HG03025 (cell line): ENCODE measurements at regions not wholly inside any gene's neighbourhood (a gene's known extent, or its start where the extent isn't known, plus 50 kb on each side); places are given as distances from the start of the nearest gene placed in this dataset.
"Not testable (repeated sequence)": the region's sequence is repeated elsewhere in the genome, so short reads cannot be mapped to it uniquely, and the experiment has no call there.

Source experiments
- ATAC-seq: cut with Tn5 transposase; IDR thresholded peaks from one replicate; pipeline ENCODE4 v1.9.1; 2021; ENCODE audit warnings: mild to moderate bottlenecking, moderate library complexity; ENCODE audit not compliant: unreplicated experiment, low FRiP score

DNA sequence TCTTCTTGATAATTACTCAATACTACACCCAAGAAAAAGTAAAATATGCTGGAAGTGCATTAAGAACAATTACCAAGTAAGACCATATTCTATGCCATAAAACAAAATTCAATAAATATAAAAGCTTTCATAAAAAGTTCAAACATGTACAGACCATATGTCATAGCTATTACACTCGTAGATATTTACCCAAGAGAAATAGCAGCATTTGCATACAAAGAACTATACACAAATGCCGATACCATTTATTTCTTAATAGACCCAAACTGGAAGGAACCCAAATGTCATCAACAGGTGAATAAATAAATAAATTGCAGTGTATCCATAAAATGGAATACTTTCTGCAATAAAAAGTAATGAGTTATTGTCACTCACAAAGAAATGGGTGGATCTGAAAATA, 78.3 kb upstream of the SLC16A7 start:
- no peak for ATAC-seq

DNA sequence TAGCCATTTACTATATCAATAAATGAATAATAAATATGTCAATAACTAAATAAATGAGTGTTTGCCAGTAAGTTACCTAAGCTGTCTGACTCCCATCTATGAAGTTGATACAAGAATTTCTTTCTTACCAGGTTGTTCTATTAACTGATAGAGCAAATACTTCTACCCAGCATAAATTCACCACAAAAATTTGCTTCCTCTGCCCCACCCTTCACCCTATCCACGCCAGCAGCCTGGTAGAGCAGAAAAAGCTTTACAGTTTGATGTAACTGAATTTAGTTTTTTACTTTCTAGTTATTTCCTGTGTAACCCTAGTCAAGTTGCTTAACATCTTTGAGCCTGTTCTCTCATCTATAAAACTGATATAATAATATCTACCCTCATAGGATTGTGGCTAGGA, 94.9 kb upstream of the SLC16A7 start:
- ATAC-seq, result no peak

DNA sequence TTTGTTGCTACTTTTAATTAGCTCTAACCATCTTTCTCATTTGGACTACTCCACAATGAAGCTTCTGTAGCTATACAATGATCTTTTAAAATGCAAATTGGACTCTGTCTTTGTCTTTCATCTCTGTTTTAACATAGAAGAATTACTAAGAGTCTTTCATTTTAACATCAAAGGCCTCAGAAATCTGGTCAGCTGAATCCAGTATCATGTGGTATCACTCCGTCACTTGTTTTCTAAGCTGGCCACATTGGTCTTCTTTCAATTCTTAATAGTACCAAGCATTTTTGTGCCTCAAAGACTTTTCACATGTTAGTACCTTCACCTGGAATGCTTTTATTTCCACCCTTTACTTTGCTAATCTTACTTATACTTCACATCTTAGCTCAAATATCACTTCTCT, 95.5 kb upstream of the SLC16A7 start:
- ATAC-seq, result no peak

DNA sequence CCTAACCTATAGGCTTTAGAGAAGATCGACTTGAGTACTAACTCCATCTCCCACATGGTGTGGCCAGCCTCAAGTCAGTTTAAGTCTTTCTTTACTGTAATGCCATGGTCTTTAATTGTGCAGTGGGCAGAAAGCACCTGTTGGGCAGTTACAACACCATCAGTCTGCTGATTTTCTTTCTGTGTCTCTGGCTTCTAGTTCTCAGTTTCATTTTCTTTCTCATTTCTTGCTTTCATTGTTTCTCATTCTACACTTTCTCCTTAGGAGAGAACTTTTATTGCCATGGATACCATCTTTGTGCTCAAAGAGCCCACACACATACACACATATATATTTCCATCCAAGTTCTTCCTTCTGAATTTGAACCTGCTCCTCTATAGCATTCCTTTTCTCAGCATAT, 96.1 kb upstream of the SLC16A7 start:
- peak; percentile 83 for ATAC-seq

DNA sequence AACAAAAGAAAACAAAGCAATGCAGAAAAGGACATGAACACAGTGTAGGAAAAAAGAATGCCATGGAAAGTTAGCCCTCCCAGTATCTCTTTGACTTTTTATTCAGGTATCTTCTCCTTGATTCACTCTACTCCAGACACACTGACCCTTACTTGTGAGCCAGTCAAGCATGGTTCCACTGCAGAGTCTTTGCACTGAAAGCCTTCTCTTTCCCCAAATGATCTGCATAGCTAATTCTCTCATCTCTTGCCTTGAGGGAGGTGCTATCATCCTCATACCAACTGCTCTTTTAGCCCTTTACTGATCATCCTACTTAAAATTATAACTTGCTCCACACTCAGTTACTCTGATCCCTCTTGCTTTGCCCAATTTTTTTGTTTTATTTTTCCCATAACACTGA, 101.2 kb upstream of the SLC16A7 start:
- no peak for ATAC-seq

DNA sequence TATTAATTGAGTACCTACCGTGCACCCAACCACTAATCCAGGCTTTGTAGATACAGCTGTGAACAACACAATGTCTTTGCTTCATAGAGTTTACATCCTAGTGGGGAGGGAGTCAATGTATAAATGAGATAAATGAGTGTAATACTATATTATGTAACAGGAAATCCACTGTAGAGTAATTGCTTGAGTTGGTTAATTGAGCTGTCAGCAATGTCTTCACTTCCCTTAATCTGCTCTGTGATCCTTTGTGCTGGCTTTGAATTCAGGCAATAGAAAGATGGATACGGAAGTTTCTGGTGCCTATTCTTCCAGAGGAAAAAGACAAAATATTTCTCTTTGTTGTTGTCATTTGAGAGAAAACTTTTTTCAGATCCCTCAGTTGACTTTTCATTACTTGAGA, 104.0 kb upstream of the SLC16A7 start:
- no peak for ATAC-seq

DNA sequence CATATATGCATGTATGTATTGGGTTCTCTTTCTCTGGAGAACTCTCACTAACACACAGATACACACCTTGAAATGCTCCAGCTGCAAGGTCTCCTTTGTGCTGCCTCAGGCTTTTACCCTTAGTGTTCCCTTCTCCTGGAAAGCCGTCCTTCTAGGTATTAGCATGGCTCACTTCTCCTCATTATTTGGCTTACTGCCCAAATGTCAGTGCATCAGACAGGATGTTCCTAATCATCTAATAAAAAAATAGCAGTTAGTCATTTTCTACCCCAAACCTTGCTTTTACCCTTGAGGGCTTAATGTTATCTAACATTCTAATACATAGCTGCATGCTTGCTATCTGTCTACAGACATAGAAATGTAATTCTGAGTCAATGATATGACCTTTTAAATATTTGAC, 109.0 kb upstream of the SLC16A7 start:
- no peak for ATAC-seq

DNA sequence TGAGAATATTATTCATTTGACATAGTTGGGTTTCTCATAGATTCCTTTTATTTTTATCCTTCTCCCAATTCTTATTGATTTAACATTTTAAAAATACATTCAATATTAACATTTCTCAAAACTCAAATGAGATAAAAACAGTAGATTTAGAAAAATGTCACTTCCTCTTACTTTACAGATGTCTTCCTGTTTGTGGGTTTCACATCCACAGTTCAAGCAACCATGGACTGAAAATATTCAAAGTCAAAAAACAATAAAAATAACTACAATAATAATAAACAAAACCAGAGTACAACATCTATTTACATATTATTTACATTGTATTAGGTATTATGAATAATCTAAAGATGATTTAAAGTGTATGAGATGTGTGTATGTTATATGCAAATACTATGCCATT, 111.3 kb upstream of the SLC16A7 start:
- no peak for ATAC-seq

DNA sequence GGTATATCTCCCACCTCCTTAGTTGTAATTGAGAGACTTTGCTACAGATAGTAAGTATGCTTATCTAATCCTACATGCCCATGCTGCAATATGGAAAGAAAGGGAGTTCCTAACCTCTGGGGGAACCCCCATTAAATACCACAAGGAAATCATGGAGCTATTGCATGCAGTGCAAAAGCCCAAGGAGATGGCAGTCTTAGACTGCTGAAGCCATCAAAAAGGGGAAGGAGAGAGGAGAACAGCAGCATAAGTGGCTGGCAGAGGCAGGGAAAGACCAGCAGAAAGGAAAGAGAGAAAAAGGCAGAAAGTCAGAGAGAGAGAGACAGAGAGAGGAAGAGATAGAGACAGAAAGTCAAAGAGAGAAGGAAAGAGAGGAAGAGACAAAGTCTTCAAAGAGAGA, 121.6 kb upstream of the SLC16A7 start:
- ATAC-seq, result not testable (repeated sequence)

DNA sequence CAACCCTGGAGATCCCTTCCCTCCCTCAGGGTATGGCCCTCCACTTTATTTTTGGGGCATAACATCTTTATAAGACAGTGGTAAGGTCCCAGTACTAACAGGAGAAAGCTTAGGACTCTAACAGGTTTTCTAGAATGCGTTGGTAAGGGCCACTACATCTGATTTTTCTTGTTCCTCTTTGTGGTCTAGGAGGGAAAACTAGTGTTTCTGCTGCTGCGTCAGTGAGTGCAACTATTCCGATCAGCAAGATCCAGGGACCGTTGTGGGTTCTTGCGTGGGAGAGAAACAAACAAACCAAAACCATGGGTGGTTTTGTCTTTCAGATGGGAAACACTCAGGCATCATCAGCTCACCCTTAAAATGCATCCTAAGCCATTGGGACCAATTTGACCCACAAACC, 123.6 kb upstream of the SLC16A7 start:
- no peak for ATAC-seq

DNA sequence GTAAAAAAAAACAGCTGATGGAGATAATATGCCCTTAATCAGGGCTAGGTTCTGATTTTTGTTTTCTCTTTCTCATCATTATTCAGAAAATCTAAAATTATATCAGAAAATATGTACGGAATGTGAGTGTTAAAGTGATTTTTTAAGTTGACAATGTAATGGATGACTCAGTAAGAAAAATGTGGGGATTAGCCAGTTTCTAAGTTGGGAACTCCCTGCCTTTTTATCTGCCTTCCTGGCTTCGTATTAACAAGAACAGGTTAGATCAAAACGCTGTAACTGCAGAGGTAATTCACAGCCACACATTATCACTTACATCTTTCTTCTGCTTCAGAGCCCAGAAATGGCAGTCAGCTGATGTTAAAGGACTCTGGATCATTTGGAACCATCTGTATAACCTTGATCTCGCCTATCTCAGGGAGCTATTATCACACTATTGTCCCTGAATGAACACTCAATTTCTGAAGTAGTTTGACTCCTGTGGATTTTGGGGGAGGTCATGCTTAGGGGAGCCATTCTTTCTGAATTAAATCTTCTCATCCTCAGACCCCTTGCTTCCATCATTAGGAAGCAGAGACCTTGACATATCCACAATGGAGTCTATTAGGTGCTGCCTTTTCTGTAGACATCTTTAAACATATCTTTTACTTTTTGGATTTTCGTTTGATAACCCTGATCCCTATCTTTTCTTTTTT, 135.7 kb upstream of the SLC16A7 start:
- no peak for ATAC-seq

DNA sequence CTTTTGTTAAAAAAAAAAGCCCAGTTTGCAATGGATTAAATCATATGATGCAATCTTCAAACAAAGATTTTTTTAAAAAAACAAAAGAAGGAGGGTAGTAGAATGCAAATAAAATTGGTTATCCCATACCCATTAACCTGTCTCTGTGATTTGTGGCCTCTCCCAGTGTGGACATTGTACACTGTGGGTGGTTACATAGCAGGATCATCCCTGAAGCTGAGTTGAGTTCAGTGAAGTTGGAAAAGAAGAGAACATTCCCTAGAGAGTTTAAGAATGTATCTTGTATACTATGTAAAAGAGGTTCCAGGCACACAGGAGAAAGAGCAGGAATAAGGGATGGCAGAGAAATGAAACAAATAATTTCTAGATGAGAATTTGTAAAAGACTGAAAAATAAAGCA, 142.4 kb upstream of the SLC16A7 start:
- no peak for ATAC-seq

DNA sequence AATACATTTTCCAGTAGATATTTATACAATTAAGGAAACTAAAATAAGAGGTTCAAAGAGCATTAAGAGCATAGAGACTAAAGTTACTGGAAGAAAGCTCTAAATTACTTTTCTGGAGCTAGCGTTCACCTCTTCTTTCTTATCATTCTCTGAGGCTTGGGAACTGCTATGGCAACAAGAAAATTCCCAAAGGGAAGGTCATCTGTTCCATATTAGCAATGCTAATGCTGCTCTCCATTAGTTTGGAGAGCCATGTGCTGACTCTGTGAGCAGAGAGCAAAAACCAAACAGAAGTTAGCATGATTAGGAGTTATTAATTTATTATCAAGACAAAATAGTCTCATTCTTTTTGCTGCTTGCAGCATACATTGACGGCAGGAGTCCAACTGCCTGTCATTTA, 143.1 kb upstream of the SLC16A7 start:
- ATAC-seq, result no peak

DNA sequence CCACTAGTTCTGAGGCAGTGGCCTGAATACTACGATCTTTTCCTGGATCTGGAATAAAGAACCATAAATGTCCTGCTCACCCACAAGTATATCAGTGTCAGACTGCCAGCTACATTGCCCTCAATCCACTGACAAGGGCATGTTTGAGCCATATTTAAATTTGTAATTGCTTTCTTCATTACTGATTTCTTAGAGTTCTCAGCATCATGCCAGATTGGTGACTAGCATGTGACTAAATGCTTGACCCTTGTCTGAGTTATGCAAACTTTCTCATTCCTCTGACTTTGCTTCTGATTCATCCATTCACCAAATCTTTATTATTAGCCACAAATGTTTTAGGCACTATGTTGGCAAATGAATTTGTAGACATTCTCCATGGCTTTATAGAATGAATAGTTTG, 143.6 kb upstream of the SLC16A7 start:
- no peak for ATAC-seq

DNA sequence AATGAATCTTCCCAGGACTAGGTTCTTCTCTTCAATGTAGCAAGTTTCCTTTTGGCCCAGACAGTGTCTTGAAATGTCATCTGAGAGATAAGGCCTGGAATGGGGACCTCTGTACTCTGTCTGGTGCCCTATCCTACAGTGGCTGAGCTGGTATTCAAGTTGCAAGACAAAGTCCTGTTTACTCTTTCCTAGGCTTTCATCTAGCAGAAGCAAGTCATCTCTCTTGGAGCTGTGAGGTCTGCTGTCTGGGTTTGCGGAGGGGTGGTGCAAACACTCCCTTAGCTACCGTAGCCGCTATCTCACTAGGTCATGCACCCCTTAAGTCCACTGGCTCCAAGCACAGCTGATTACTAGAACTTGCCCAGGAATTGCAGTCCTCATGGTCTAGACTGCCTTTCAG, 149.7 kb upstream of the SLC16A7 start:
- no peak for ATAC-seq

DNA sequence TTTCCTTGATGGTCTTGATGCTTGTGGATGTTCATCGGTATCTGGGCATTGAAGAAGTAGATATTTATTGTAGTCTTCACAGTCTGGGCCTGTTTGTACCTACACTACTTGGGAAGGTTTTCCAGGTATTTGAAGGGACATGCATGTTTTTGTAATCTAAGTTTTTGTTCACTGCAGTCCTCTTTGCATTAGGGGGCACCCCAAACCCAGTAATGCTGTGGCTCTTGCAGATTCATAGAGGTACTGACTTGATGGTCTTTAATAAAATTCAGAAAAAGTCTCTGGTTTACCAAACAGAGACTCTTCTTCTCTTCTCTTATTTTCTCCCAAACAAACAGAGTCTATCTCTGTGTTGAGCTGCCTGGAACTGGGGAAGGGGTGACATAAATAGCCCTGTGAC, 150.9 kb upstream of the SLC16A7 start:
- no peak for ATAC-seq

DNA sequence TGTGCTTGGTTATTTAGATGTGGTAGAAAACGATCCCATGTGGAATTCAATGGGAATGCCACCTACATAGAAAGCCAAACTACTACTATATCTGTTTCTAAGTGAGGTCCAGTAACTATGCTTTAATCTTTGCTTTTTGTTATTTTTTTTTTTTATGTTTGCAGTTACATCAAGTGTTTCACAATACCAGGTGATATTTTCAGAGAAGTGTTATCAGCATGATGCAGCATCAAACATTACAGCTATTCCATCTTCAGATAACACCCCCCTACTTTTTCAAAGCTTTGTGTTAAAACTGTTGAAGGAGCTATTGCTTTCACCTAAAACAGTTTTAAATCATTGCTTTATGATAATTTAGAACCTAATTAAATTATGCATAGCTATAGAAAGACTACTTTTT, 163.8 kb upstream of the SLC16A7 start:
- ATAC-seq, result no peak

DNA sequence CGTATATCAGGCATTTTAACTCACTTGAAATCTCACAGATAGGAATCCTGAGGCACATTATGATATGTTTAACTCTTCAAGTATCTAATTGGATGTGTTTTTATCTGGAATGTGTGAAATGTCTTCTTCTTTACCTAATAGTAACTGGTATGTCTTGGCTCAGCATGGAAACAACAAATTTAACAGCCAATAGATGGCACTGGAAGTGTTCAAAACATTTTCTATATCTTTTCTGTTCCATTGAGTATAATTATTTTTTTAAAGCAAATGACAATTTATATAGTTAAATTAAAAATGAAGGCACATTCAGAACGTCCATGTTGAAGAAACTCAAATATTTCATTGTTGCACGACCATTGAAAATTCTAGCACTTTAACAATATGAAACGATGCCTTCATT, 164.6 kb upstream of the SLC16A7 start:
- no peak for ATAC-seq

DNA sequence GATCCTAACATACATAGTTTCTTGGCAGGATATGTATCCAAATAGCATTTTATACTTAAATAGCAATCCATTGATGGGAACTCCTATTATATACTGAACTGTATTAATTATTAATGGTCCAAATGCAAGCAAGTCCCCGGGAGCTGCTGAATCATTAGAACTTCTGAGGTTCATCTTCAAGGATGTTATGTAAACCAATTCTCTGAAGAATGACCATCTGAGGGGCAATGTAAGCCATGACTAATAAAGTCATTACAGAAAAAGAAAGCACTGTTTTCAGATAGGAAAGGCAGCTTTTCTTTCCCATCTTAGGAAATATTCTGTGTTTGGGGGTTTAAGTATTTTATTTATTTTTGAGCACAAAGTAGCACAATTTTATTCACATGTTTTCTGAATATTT, 166.1 kb upstream of the SLC16A7 start:
- ATAC-seq, result no peak

DNA sequence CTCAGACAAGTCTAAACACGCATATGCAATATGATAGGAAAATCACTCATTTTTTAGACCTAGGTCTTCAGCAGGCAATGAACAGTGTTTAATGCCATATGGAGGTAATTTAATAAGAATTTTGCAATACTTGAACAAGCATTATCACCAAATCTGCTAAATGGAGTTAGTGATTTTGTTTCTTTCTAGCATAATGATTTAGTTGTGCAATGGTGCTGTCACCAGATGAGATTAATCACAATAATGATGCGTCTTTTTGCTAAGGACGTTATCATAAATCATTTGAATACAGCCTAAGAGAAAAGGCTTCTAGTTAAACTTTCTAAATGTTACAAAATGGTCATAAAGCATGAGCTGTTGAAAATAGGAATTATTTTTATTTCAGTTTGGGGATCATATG, 170.0 kb upstream of the SLC16A7 start:
- no peak for ATAC-seq

DNA sequence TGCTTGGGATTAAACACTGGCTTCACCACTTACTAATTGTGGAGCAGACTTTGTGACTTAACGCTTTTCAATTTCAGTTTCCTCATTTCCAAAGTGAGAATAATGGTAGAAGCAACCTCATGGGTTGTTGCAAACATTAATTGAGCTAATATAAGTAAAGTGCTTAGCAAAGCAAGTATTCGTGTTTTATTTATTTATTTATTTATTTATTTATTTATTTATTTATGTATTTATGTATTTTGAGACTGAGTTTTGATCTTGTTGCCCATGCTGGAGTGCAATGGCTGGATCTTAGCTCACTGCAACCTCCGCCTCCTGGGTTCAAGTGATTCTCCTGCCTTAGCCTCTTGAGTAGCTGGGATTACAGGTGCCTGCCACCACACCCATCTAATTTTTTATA, 171.2 kb upstream of the SLC16A7 start:
- ATAC-seq, result not testable (repeated sequence)

DNA sequence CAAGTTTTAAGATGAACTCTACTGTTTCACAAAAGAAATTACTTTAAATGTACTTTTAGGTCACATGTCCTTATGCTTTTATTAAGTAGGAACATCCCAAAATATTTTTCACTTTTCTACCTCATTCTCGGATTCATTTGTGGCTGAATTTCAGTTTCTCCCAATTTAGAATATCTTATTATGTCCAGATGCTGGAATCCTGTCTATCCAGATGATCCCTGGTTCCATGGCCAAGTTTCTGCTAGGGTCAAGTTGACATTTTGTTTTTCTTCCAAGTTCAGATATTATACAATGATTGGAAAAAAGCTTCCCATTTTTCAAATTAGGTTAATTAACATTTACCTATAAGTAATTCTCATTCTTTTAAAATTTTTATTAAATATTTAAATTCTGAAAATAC, 181.8 kb upstream of the SLC16A7 start:
- ATAC-seq, result no peak

DNA sequence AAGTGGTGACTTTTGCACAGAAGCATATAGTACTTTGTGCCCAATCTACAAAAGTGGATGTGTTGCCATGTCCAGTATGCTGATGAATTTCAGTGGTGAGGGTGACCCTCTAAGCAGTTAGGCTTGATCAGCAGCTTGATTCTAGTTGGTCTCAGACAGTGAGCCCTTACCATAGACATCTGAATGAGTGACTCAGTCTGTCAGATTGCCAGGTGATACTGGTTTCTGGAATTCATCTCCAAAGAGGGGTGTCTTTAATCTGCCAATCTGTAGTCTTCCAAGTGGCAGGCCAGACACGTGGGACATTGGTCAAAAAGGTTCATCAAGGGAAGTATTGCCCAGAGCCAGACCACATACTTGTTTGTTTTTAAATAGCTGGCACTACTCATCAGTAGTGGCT, 187.4 kb upstream of the SLC16A7 start:
- ATAC-seq, result no peak
